ENCODE measurements at regions not wholly inside any gene's neighbourhood (a gene's known extent, or its start where the extent isn't known, plus 50 kb on each side); places are given as distances from the start of the nearest gene placed in this dataset.

DNA sequence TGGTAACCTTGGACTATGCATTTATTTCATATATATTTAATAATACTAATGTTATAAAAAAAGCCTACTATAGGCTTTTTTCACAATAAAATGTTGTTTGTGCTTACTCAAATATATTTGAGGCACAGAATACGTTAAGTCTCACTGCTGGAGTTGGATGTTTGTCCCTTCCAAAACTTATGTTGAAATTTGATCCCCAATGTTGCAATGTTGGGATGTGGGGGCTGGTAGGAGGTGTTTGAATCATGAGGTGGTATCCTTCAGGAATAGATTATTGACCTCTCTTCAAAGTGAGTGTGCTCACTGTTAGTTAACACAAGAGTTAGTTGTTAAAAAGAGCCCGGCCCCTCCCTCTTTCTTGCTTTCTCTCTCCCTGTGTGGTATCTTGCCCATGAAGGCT is 1295.9 kb downstream of the JRKL start:
- Histone ChIP-seq H3F3A (replicated peaks; ENCODE audit: insufficient read depth) (no peaks in the 10 kb centered on the region), H3K27me3 (ENCODE audit: insufficient read depth) (no peaks in the 10 kb centered on the region), H3K4me3 (ENCODE audit: low read depth in 2 of 2, low read length in 1 of 2) (no peak overlapping the region), H3K36me3 (replicated peaks in 1 of 2; ENCODE audit: control insufficient read depth in 1 of 2, insufficient read depth in 2 of 2, low read length in 1 of 2) (no peaks in the 10 kb centered on the region), H3K79me2 (ENCODE audit: insufficient read depth) (no peaks in the 10 kb centered on the region), H3K9me3 (no peaks in the 10 kb centered on the region), H3K27ac (ENCODE audit: low read depth in 2 of 2, low read length in 1 of 2) (no peak overlapping the region), H2AFZ (ENCODE audit: low read depth) (no peak overlapping the region), H3K4me1 (ENCODE audit: control insufficient read depth in 1 of 2, insufficient read depth in 2 of 2, low read depth in 1 of 2, low read length in 1 of 2) (no peaks in the 10 kb centered on the region), H3K9ac (no peak overlapping the region), H3K4me2 (no peak overlapping the region), H4K20me1 (ENCODE audit: insufficient read depth) (no peaks in the 10 kb centered on the region), H3K9me2 (no peaks in the 10 kb centered on the region)
- CTCF ChIA-PET = no interaction called here
- DNase-seq = no peak
- POLR2A ChIA-PET = no interaction called here
- WGBS (ENCODE audit: low lambda C conversion rate) = 20% methylated on average over 2 of the region's 2 CpGs
- TF ChIP-seq, protein P1, sequence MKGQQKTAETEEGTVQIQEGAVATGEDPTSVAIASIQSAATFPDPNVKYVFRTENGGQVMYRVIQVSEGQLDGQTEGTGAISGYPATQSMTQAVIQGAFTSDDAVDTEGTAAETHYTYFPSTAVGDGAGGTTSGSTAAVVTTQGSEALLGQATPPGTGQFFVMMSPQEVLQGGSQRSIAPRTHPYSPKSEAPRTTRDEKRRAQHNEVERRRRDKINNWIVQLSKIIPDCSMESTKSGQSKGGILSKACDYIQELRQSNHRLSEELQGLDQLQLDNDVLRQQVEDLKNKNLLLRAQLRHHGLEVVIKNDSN (IDR thresholded peaks at IDR 0.05; ENCODE audit: borderline replicate concordance, low read depth) = no peak
- no peak for TF ChIP-seq ELF1 (IDR thresholded peaks at IDR 0.05)
- TF ChIP-seq CHD2 (IDR thresholded peaks at IDR 0.05; ENCODE audit: low read length, partially characterized antibody) = no peak
- TF ChIP-seq RXRA (IDR thresholded peaks at IDR 0.05; ENCODE audit: borderline replicate concordance, low read depth) = no peak
- no peak for TF ChIP-seq MXI1 (IDR thresholded peaks at IDR 0.05; ENCODE audit: low read depth, low read length)
- no peak for TF ChIP-seq EP300 (IDR thresholded peaks at IDR 0.05; ENCODE audit: borderline replicate concordance in 1 of 2, low read depth in 1 of 2, low read length in 1 of 2)
- TF ChIP-seq GATA2 (CRISPR knock-in tag; IDR thresholded peaks at IDR 0.05) = no peak
- TF ChIP-seq TAF1 (IDR thresholded peaks at IDR 0.05; ENCODE audit: borderline replicate concordance, low read depth, low read length) = no peak
- TF ChIP-seq RCOR1 (IDR thresholded peaks at IDR 0.05; ENCODE audit: low read length) = no peak
- no peak for TF ChIP-seq NFIC (IDR thresholded peaks at IDR 0.05; ENCODE audit: borderline replicate concordance)
- TF ChIP-seq CTCF (IDR thresholded peaks at IDR 0.05) = no peak
- TF ChIP-seq YY1 (IDR thresholded peaks at IDR 0.05; ENCODE audit: low read depth) = no peak
- no peak for TF ChIP-seq TEAD4 (IDR thresholded peaks at IDR 0.05; ENCODE audit: borderline replicate concordance, insufficient read depth)
- TF ChIP-seq RFX5 (IDR thresholded peaks at IDR 0.05; ENCODE audit: low read length) = no peak
- TF ChIP-seq, protein P2, sequence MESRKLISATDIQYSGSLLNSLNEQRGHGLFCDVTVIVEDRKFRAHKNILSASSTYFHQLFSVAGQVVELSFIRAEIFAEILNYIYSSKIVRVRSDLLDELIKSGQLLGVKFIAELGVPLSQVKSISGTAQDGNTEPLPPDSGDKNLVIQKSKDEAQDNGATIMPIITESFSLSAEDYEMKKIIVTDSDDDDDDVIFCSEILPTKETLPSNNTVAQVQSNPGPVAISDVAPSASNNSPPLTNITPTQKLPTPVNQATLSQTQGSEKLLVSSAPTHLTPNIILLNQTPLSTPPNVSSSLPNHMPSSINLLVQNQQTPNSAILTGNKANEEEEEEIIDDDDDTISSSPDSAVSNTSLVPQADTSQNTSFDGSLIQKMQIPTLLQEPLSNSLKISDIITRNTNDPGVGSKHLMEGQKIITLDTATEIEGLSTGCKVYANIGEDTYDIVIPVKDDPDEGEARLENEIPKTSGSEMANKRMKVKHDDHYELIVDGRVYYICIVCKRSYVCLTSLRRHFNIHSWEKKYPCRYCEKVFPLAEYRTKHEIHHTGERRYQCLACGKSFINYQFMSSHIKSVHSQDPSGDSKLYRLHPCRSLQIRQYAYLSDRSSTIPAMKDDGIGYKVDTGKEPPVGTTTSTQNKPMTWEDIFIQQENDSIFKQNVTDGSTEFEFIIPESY (IDR thresholded peaks at IDR 0.05; ENCODE audit: borderline replicate concordance, low read depth) = no peak
- no peak for TF ChIP-seq JUND (IDR thresholded peaks at IDR 0.05)
- TF ChIP-seq, protein P3, sequence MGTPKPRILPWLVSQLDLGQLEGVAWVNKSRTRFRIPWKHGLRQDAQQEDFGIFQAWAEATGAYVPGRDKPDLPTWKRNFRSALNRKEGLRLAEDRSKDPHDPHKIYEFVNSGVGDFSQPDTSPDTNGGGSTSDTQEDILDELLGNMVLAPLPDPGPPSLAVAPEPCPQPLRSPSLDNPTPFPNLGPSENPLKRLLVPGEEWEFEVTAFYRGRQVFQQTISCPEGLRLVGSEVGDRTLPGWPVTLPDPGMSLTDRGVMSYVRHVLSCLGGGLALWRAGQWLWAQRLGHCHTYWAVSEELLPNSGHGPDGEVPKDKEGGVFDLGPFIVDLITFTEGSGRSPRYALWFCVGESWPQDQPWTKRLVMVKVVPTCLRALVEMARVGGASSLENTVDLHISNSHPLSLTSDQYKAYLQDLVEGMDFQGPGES (IDR thresholded peaks at IDR 0.05; ENCODE audit: low read depth, low read length) = no peak
- TF ChIP-seq MEF2A (IDR thresholded peaks at IDR 0.05; ENCODE audit: borderline replicate concordance, low read depth) = no peak
- no peak for TF ChIP-seq MAX (IDR thresholded peaks at IDR 0.05; ENCODE audit: low read depth)
- no peak for TF ChIP-seq EZH2phosphoT487 (IDR thresholded peaks at IDR 0.05; ENCODE audit: borderline replicate concordance, low read depth)

Data from SK-N-SH (cell line).